ENCODE measurements at regions not wholly inside any gene's neighbourhood (a gene's known extent, or its start where the extent isn't known, plus 50 kb on each side); places are given as distances from the start of the nearest gene placed in this dataset.

- ChIA-PET CTCF (no interaction called here), POLR2A (no interaction called here)
- no peaks in the 10 kb centered on the region for H3K27me3 ChIP-seq (ENCODE audit: control insufficient read depth, insufficient read depth, low read length)
- H3K4me3 ChIP-seq (ENCODE audit: low read depth, low read length), result no peak overlapping the region
- H3K27ac ChIP-seq (ENCODE audit: low read depth, low read length), result no peak overlapping the region
- TF ChIP-seq CTCF (IDR thresholded peaks at IDR 0.05; ENCODE audit: low read depth, low read length), result no peak
- no peaks in the 10 kb centered on the region for H3K9me3 ChIP-seq (ENCODE audit: control insufficient read depth, insufficient read depth, low read length)
- DNase-seq (ENCODE audit: low read depth, low spot score), result no peak
Observed at GRCh38 chr2:47996808-47997207, 90.5 kb upstream of the FBXO11 start.

GRCh38 chr2:47999512-47999911 lies 93.2 kb upstream of the FBXO11 start:
- Histone ChIP-seq H3K4me3 (ENCODE audit: low read depth, low read length) (no peak overlapping the region), H3K27me3 (ENCODE audit: control insufficient read depth, insufficient read depth, low read length) (no peaks in the 10 kb centered on the region), H3K27ac (ENCODE audit: low read depth, low read length) (no peak overlapping the region), H3K9me3 (ENCODE audit: control insufficient read depth, insufficient read depth, low read length) (no peaks in the 10 kb centered on the region)
- no peak for TF ChIP-seq CTCF (IDR thresholded peaks at IDR 0.05; ENCODE audit: low read depth, low read length)
- DNase-seq (ENCODE audit: low read depth, low spot score), result no peak
- ChIA-PET POLR2A (no interaction called here), CTCF (no interaction called here)

GRCh38 chr2:48001498-48001897 lies 95.2 kb upstream of the FBXO11 start:
- no peak for TF ChIP-seq CTCF (IDR thresholded peaks at IDR 0.05; ENCODE audit: low read depth, low read length)
- DNase-seq (ENCODE audit: low read depth, low spot score), result no peak
- no peaks in the 10 kb centered on the region for H3K27me3 ChIP-seq (ENCODE audit: control insufficient read depth, insufficient read depth, low read length)
- CTCF ChIA-PET, result no interaction called here
- no peak overlapping the region for H3K4me3 ChIP-seq (ENCODE audit: low read depth, low read length)
- POLR2A ChIA-PET, result no interaction called here
- H3K27ac ChIP-seq (ENCODE audit: low read depth, low read length), result no peak overlapping the region
- H3K9me3 ChIP-seq (ENCODE audit: control insufficient read depth, insufficient read depth, low read length), result no peaks in the 10 kb centered on the region

- no peaks in the 10 kb centered on the region for H3K9me3 ChIP-seq (ENCODE audit: control insufficient read depth, insufficient read depth, low read length)
- no peak for TF ChIP-seq CTCF (IDR thresholded peaks at IDR 0.05; ENCODE audit: low read depth, low read length)
- DNase-seq (ENCODE audit: low read depth, low spot score), result no peak
- no peaks in the 10 kb centered on the region for H3K27me3 ChIP-seq (ENCODE audit: control insufficient read depth, insufficient read depth, low read length)
- ChIA-PET POLR2A (no interaction called here), CTCF (no interaction called here)
- H3K27ac ChIP-seq (ENCODE audit: low read depth, low read length), result no peak overlapping the region
- no peak overlapping the region for H3K4me3 ChIP-seq (ENCODE audit: low read depth, low read length)
Observed at GRCh38 chr2:48006094-48006493, 99.8 kb upstream of the FBXO11 start.

- no peak overlapping the region for H3K4me3 ChIP-seq (ENCODE audit: low read depth, low read length)
- no peak for DNase-seq (ENCODE audit: low read depth, low spot score)
- H3K27me3 ChIP-seq (ENCODE audit: control insufficient read depth, insufficient read depth, low read length), result no peaks in the 10 kb centered on the region
- no peaks in the 10 kb centered on the region for H3K9me3 ChIP-seq (ENCODE audit: control insufficient read depth, insufficient read depth, low read length)
- no peak overlapping the region for H3K27ac ChIP-seq (ENCODE audit: low read depth, low read length)
- no peak for TF ChIP-seq CTCF (IDR thresholded peaks at IDR 0.05; ENCODE audit: low read depth, low read length)
- ChIA-PET POLR2A (no interaction called here), CTCF (no interaction called here)
Observed at GRCh38 chr2:48007699-48008268, 101.5 kb upstream of the FBXO11 start.
